ENCODE measurements at regions not wholly inside any gene's neighbourhood (a gene's known extent, or its start where the extent isn't known, plus 50 kb on each side); places are given as distances from the start of the nearest gene placed in this dataset.

GRCh38 chr3:1037631-1038030 is 55.2 kb upstream of the CNTN6 start:
- no peak overlapping the region for H3K4me3 ChIP-seq (ENCODE audit: insufficient read depth, low read length, poor library complexity, severe bottlenecking)
- no peaks in the 10 kb centered on the region for H3K9me2 ChIP-seq (replicated peaks; ENCODE audit: insufficient read depth, low read length)
- no peak overlapping the region for H3K9ac ChIP-seq (ENCODE audit: low read length)
- H3K4me2 ChIP-seq (ENCODE audit: low read depth, low read length, poor library complexity, severe bottlenecking) = no peak overlapping the region
- H3K27ac ChIP-seq (ENCODE audit: low read depth, low read length) = no peak overlapping the region
- H4K20me1 ChIP-seq (ENCODE audit: low read depth, low read length) = no peaks in the 10 kb centered on the region
- H3K79me2 ChIP-seq (ENCODE audit: insufficient read depth, low read length) = no peaks in the 10 kb centered on the region
- no peaks in the 10 kb centered on the region for H3K36me3 ChIP-seq (ENCODE audit: low read length)
- H3F3A ChIP-seq (ENCODE audit: insufficient read depth) = no peaks in the 10 kb centered on the region
- TF ChIP-seq EZH2phosphoT487 (conservative IDR thresholded peaks at IDR 0.05; ENCODE audit: low read length) (no peak), CTCF (IDR thresholded peaks at IDR 0.05; ENCODE audit: insufficient read depth, low read length, poor library complexity, severe bottlenecking) (no peak)
- H3K9me3 ChIP-seq (ENCODE audit: insufficient read depth, low read length) = no peaks in the 10 kb centered on the region
- H3K27me3 ChIP-seq (ENCODE audit: low read length) = no peaks in the 10 kb centered on the region
- no peak overlapping the region for H2AFZ ChIP-seq (ENCODE audit: low read depth, low read length, severe bottlenecking)
